ENCODE measurements at regions not wholly inside any gene's neighbourhood (a gene's known extent, or its start where the extent isn't known, plus 50 kb on each side); places are given as distances from the start of the nearest gene placed in this dataset.
"Not testable (repeated sequence)": the region's sequence is repeated elsewhere in the genome, so short reads cannot be mapped to it uniquely, and the experiment has no call there.

- H3K4me3 ChIP-seq (ENCODE audit: low read length); H3K9me3 ChIP-seq (ENCODE audit: control insufficient read depth, low read length); H3K4me1 ChIP-seq (ENCODE audit: control insufficient read depth, insufficient read depth, low read length); H3K27ac ChIP-seq (ENCODE audit: low read length); DNase-seq; ATAC-seq; intact Hi-C loops (cut with DNase I); H3K27me3 ChIP-seq (ENCODE audit: control insufficient read depth, insufficient read depth): not testable (repeated sequence)
- 69% methylated on average over 3 of the region's 3 CpGs for WGBS
Measured at GRCh38 chr21:10021462-10021861, 499.9 kb upstream of the TPTE start.

- H3K9me3 ChIP-seq (ENCODE audit: control insufficient read depth, low read length); H3K27me3 ChIP-seq (ENCODE audit: control insufficient read depth, insufficient read depth); H3K4me1 ChIP-seq (ENCODE audit: control insufficient read depth, insufficient read depth, low read length); ATAC-seq; DNase-seq; H3K27ac ChIP-seq (ENCODE audit: low read length); intact Hi-C loops (cut with DNase I); H3K4me3 ChIP-seq (ENCODE audit: low read length): not testable (repeated sequence)
- WGBS, result 56% methylated on average over 2 of the region's 2 CpGs
Measured at GRCh38 chr21:10022745-10023144, 498.6 kb upstream of the TPTE start.

Data from right cardiac atrium (tissue), 5 donors.